ENCODE measurements at regions not wholly inside any gene's neighbourhood (a gene's known extent, or its start where the extent isn't known, plus 50 kb on each side); places are given as distances from the start of the nearest gene placed in this dataset.
"Not testable (repeated sequence)": the region's sequence is repeated elsewhere in the genome, so short reads cannot be mapped to it uniquely, and the experiment has no call there.

- no peak for DNase-seq (ENCODE audit: low spot score)
Observed at GRCh38 chr9:20238921-20239320, 383.4 kb downstream of the MLLT3 start.

- no peak for DNase-seq (ENCODE audit: low spot score)
Observed at GRCh38 chr9:20237686-20238085, 384.6 kb downstream of the MLLT3 start.

GRCh38 chr9:20236676-20237075 lies 385.6 kb downstream of the MLLT3 start:
- DNase-seq (ENCODE audit: low spot score): no peak

- not testable (repeated sequence) for DNase-seq (ENCODE audit: low spot score)
Observed at GRCh38 chr9:20235206-20235605, 387.1 kb downstream of the MLLT3 start.

GRCh38 chr9:20228096-20228495 lies 394.2 kb downstream of the MLLT3 start:
- no peak for DNase-seq (ENCODE audit: low spot score)

- DNase-seq (ENCODE audit: low spot score): no peak
Observed at GRCh38 chr9:20227166-20227874, 395.0 kb downstream of the MLLT3 start.

- DNase-seq (ENCODE audit: low spot score): no peak
Observed at GRCh38 chr9:20226345-20226744, 396.0 kb downstream of the MLLT3 start.

GRCh38 chr9:20225826-20226225 lies 396.5 kb downstream of the MLLT3 start:
- no peak for DNase-seq (ENCODE audit: low spot score)

GRCh38 chr9:20224756-20225155 lies 397.5 kb downstream of the MLLT3 start:
- no peak for DNase-seq (ENCODE audit: low spot score)

GRCh38 chr9:20220286-20220685 lies 402.0 kb downstream of the MLLT3 start:
- DNase-seq (ENCODE audit: low spot score): no peak

GRCh38 chr9:20219437-20219836 lies 402.9 kb downstream of the MLLT3 start:
- DNase-seq (ENCODE audit: low spot score): no peak

GRCh38 chr9:20217596-20217995 lies 404.7 kb downstream of the MLLT3 start:
- no peak for DNase-seq (ENCODE audit: low spot score)

- DNase-seq (ENCODE audit: low spot score): no peak
Observed at GRCh38 chr9:20216438-20216837, 405.9 kb downstream of the MLLT3 start.

- DNase-seq (ENCODE audit: low spot score): no peak
Observed at GRCh38 chr9:20215552-20215951, 406.7 kb downstream of the MLLT3 start.

GRCh38 chr9:20212806-20213205 lies 409.5 kb downstream of the MLLT3 start:
- no peak for DNase-seq (ENCODE audit: low spot score)

GRCh38 chr9:20209391-20210340 lies 412.6 kb downstream of the MLLT3 start:
- no peak for DNase-seq (ENCODE audit: low spot score)

GRCh38 chr9:20208961-20209371 lies 413.3 kb downstream of the MLLT3 start:
- no peak for DNase-seq (ENCODE audit: low spot score)

- no peak for DNase-seq (ENCODE audit: low spot score)
Observed at GRCh38 chr9:20208226-20208625, 414.1 kb downstream of the MLLT3 start.

- no peak for DNase-seq (ENCODE audit: low spot score)
Observed at GRCh38 chr9:20207176-20207575, 415.1 kb downstream of the MLLT3 start.

GRCh38 chr9:20205821-20206220 lies 416.5 kb downstream of the MLLT3 start:
- DNase-seq (ENCODE audit: low spot score): no peak

GRCh38 chr9:20200991-20201431 lies 412.2 kb upstream of the SLC24A2 start:
- no peak for DNase-seq (ENCODE audit: low spot score)

- no peak for DNase-seq (ENCODE audit: low spot score)
Observed at GRCh38 chr9:20200581-20200980, 411.7 kb upstream of the SLC24A2 start.

- no peak for DNase-seq (ENCODE audit: low spot score)
Observed at GRCh38 chr9:20199111-20199510, 410.3 kb upstream of the SLC24A2 start.
